NOMO-1 (cell line): ENCODE measurements at regions not wholly inside any gene's neighbourhood (a gene's known extent, or its start where the extent isn't known, plus 50 kb on each side); places are given as distances from the start of the nearest gene placed in this dataset.
"Not testable (repeated sequence)": the region's sequence is repeated elsewhere in the genome, so short reads cannot be mapped to it uniquely, and the experiment has no call there.

ENCODE experiments used
- DNase-seq, 2 experiments: peaks; one replicate each; lab custom pipeline; 2025; ENCODE audit not compliant: unreplicated experiment in 2 of 2; lab: John Stamatoyannopoulos, UW

- DNase-seq, result no peak
Observed at GRCh38 chr15:54779271-54779670, 417.5 kb downstream of the RSL24D1 start.

- DNase-seq, result no peak
Observed at GRCh38 chr15:54776410-54776809, 420.3 kb downstream of the RSL24D1 start.

DNA sequence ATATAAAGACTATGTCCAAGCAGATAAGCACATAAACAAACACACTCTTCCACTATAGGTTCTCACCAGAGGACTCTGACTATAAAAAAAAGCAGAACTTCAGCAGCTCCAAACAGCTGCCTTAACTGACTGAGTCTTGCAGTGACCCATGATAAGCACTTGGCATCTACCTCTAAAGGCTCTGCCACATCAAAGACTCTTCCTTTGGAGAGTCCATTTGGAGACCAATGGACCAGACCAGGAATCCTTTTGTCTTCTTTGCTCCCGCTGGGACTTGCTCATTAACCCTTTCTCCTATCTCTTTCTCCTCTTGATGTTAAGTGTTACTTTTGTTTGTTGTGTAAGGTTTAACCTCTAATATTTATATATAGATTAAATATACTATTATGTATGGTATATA, 424.1 kb downstream of the RSL24D1 start:
- peak in 1 of 2 experiments; percentile 9 for DNase-seq

DNA sequence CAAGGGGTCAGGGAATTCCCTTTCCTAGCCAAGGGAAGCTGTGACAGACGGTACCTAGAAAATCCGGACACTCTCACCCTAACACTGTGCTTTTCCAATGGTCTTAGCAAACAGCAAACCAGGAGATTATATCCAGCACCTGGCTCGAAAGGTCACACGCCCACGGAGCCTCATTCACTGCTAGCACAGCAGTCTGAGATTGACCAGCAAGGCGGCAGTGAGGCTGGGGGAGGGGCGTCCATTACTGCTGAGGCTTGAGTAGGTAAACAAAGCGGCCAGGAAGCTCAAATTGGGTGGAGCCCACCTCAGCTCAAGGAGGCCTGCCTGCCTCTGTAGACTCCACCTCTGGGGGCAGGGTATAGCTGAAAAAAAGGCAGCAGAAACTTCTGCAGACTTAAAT, 447.3 kb downstream of the RSL24D1 start:
- not testable (repeated sequence) for DNase-seq

GRCh38 chr15:54722342-54722986, 474.3 kb downstream of the RSL24D1 start:
- DNase-seq, result no peak

GRCh38 chr15:54719325-54719724, 477.4 kb downstream of the RSL24D1 start:
- no peak for DNase-seq

- DNase-seq, result no peak
Observed at GRCh38 chr15:54707805-54708752, 488.7 kb downstream of the RSL24D1 start.

DNA sequence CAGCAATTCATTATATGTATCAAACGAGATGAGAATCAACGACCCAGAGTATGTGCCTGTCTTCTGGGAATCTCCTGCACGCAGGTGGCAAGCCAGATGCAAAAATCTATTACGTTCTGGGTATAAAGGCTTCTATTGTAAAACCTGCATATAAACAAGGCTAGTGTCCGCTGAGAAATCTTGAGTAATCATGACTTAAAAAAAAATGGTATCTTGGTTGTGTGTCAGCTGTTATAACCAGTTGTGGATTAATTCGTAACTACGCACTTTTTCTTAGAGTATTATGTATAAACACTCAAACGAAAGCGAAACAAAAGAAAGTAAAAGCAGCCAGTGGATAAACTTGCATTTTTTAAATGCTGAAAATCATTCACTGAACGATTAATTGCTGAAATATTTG, 509.1 kb downstream of the RSL24D1 start:
- DNase-seq, result no peak
